ENCODE measurements at regions not wholly inside any gene's neighbourhood (a gene's known extent, or its start where the extent isn't known, plus 50 kb on each side); places are given as distances from the start of the nearest gene placed in this dataset.
"Not testable (repeated sequence)": the region's sequence is repeated elsewhere in the genome, so short reads cannot be mapped to it uniquely, and the experiment has no call there.

DNA sequence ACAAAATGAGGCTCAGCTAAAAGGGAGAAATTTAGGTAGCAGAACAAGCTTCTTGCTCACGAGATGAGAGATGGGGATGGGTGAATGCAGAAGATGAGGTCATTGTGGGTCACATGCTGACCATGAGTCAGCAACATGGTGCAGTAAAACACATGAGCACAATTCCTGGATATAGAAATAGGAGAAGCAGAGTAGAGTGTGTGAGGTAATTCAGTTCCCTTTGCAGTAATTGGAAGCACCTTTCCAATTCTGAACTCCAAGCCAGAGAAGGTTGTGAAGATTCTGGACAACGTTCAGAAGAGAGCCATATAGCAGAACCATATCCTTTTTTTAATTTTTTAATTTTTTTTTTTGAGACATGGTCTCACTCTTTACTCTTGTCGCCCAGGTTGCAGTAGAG is 62.0 kb upstream of the LMNTD1 start:
- DNase-seq, result no peak
- no peak overlapping the region for H3K4me3 ChIP-seq (ENCODE audit: insufficient read depth, low read depth, low read length)
- H3K36me3 ChIP-seq (replicated peaks; ENCODE audit: control insufficient read depth, insufficient read depth, low read length), result no peaks in the 10 kb centered on the region
- no peaks in the 10 kb centered on the region for H3K27me3 ChIP-seq (ENCODE audit: control insufficient read depth, insufficient read depth, low read length)

DNA sequence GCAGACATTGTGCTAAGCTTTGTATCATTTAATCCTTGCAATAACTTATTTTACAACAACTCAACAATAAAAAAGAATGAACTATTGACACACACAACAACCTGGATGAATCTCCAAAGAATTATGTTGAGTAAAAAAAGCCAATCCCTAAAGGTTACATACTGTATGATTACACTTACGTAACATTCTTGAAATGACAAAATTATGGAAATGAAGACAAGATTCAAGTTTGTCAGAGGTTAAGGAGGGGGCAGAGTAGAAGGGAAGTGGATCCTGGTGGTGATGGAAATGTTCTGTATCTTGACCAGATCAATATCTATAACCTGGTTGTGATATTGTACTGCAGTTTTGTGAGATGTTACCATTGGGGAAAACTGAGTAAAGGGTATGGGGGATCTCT is 63.2 kb upstream of the LMNTD1 start:
- Histone ChIP-seq H3K4me3 (ENCODE audit: insufficient read depth, low read depth, low read length) (no peak overlapping the region), H3K36me3 (replicated peaks; ENCODE audit: control insufficient read depth, insufficient read depth, low read length) (no peaks in the 10 kb centered on the region), H3K27me3 (ENCODE audit: control insufficient read depth, insufficient read depth, low read length) (no peaks in the 10 kb centered on the region)
- DNase-seq, result no peak

DNA sequence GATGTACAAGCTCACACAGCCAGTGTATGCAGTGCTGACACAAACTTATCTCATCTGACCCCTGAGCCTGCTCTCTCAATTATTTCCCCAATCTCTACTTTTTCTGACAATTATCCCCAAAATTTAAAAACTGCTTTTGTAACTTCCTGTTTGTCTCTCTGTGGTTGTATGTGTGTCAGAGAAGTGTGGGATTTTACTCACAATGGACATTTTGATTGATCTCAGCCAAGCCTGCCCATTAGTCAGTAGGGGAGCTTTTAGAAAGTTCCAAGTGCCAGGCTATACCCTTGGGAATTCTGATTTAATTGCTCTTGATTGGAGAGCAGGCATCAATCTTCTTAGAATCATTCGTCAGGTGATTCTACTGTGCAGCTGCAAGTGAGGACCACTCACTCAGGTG is 64.9 kb upstream of the LMNTD1 start:
- no peak overlapping the region for H3K4me3 ChIP-seq (ENCODE audit: insufficient read depth, low read depth, low read length)
- H3K27me3 ChIP-seq (ENCODE audit: control insufficient read depth, insufficient read depth, low read length), result no peaks in the 10 kb centered on the region
- no peak for DNase-seq
- no peaks in the 10 kb centered on the region for H3K36me3 ChIP-seq (replicated peaks; ENCODE audit: control insufficient read depth, insufficient read depth, low read length)

DNA sequence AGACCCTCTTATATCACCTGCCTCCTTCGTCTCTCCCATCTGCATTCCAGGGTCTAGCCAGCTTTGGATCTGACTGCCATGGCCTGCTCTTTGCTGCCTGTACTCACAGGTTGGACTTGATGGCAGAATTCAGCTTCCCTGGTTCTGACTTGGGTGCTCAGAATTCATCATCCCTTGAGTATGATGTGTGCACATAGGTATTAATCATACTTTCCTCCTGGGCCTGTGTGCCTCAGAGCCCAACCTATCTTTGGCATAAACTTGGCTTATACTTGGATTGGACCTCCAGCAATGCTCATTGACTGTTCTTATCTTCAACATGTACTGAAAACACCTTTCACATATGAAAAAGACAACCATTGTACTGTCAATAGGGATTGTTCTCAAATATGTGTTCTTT is 70.7 kb upstream of the LMNTD1 start:
- DNase-seq, result no peak
- H3K36me3 ChIP-seq (replicated peaks; ENCODE audit: control insufficient read depth, insufficient read depth, low read length), result no peaks in the 10 kb centered on the region
- no peaks in the 10 kb centered on the region for H3K27me3 ChIP-seq (ENCODE audit: control insufficient read depth, insufficient read depth, low read length)
- no peak overlapping the region for H3K4me3 ChIP-seq (ENCODE audit: insufficient read depth, low read depth, low read length)

DNA sequence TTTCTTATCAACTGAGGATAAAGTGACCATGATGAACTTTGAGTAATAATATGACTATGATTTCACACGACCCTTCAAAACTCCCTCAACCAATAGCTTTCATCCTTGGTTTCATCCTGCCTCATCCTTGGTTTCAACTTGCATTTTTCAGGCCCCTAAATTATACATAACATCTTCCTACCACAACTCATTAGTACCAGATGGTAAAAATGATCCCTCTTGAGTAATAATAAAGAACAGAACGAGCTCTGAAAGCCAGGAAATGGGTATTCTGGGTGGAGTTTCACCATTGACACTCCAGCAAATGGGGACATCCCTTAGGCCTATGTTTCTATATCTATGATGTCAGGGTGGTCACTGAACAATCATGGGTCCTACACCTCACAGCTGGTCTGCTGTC is 72.1 kb upstream of the LMNTD1 start:
- H3K36me3 ChIP-seq (replicated peaks; ENCODE audit: control insufficient read depth, insufficient read depth, low read length), result no peaks in the 10 kb centered on the region
- H3K4me3 ChIP-seq (ENCODE audit: insufficient read depth, low read depth, low read length), result no peak overlapping the region
- DNase-seq, result no peak
- no peaks in the 10 kb centered on the region for H3K27me3 ChIP-seq (ENCODE audit: control insufficient read depth, insufficient read depth, low read length)

DNA sequence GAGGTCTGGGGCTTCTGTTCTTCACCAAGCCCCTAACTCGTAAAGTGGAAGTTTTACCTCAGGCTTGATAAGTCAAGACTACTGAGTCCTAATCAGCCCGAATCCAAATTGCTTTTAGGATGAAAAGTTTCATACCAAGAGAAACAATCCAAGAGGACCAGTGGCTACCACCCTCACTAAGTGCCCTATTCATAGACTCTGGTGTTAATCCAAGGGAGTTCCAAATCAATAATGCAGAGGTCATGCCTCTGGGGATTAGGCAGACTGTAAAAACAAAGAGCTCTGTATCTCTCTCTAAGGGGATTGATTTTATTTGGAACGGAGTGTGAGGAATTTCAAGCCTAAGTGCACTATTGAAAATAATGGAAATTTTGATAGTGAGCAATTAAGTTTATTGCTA is 76.3 kb upstream of the LMNTD1 start:
- no peak overlapping the region for H3K4me3 ChIP-seq (ENCODE audit: insufficient read depth, low read depth, low read length)
- no peaks in the 10 kb centered on the region for H3K27me3 ChIP-seq (ENCODE audit: control insufficient read depth, insufficient read depth, low read length)
- no peak for DNase-seq

DNA sequence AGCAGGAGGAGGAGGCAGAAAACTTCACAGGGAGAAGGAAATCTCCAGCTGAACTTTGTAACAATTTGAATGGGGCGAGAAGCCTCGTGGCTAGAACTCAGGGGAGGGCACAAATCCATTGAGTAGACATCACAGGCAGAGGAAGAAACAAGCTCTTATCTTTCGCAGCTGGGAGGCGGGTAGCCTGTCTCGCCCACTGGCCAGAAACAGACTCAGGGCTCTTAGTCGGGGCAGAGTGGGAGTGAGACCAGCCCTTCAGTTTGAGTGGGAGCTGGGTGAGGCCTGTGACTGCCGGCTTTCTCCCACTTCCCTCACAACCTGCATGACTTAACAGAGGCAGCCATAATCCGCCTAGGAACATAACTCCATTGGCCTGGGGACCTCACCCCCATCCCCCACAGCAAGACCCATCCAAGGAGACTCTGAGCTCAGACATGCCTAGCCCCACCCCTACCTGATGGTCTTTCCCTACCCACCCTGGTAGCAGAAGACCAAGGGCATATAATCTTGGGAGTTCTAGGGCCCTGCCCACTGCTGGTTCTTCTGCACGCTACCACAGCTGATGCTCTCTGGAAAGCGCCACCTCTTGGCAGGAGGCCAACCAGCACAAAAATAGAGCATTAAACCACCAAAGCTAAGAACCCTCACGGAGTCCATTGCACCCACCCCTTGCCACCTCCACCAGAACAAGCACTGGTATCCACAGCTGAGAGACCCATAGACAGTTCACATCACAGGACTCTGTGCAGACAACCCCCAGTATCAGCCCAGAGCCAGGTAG is 77.8 kb upstream of the LMNTD1 start:
- not testable (repeated sequence) for H3K36me3 ChIP-seq (replicated peaks; ENCODE audit: control insufficient read depth, insufficient read depth, low read length); H3K27me3 ChIP-seq (ENCODE audit: control insufficient read depth, insufficient read depth, low read length); DNase-seq; H3K4me3 ChIP-seq (ENCODE audit: insufficient read depth, low read depth, low read length)

More for the DNA sequence above, 76.3 kb upstream of the LMNTD1 start:
- H3K36me3 ChIP-seq (replicated peaks; ENCODE audit: control insufficient read depth, insufficient read depth, low read length), result no peaks in the 10 kb centered on the region

DNA sequence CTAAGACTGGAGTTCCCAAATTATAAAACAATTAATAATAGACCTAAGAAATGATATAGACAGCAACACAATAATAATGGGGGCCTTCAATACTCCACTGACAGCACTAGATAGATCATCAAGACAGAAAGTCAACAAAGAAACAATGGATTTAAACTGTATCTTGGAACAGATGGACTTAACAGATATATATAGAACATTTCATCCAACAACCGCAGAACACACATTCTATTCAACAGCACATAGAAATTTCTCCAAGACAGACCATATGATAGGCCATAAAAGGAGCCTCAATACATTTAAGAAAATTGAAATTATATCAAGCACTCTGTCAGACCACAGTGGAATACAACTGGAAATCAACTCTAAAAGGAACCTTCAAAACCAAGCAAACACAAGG is 80.1 kb upstream of the LMNTD1 start:
- H3K36me3 ChIP-seq (replicated peaks; ENCODE audit: control insufficient read depth, insufficient read depth, low read length); DNase-seq; H3K4me3 ChIP-seq (ENCODE audit: insufficient read depth, low read depth, low read length); H3K27me3 ChIP-seq (ENCODE audit: control insufficient read depth, insufficient read depth, low read length): not testable (repeated sequence)

DNA sequence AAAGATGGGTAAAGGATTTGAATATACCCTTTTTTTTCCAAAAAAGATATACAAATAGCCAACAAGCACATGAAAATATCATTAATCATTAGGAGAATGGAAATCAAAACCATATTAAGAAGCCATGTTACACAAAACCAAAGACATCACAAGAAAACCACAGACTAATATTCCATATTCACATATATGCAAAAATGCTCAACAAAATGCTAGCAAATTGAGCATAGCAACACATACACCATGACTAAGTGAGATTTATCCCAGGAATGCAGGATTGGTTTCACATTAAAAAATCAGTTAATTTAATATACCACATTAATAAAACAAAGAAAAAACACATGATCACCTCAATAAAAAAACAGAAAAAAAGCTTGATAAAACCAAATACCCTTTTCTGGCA is 84.7 kb upstream of the LMNTD1 start:
- Histone ChIP-seq H3K27me3 (ENCODE audit: control insufficient read depth, insufficient read depth, low read length) (no peaks in the 10 kb centered on the region), H3K4me3 (ENCODE audit: insufficient read depth, low read depth, low read length) (no peak overlapping the region), H3K36me3 (replicated peaks; ENCODE audit: control insufficient read depth, insufficient read depth, low read length) (no peaks in the 10 kb centered on the region)
- DNase-seq, result no peak

DNA sequence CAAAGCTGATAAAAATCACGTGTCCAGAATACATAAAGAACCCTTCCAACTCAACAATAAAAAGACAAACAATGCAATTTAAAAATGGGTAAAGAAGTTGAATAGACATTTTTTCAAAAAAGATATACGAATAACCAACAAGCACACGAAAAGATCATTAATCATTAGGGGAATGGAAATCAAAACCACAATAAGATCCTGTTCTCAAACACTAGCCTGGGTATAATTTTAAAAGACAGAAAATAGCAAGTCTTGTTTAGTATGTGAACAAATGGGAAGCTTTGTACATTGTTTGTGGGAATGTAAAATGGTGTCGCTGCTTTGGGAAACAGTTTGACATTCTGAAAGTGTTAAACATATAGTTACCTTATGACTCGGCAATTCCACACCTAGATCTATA is 86.3 kb upstream of the LMNTD1 start:
- H3K4me3 ChIP-seq (ENCODE audit: insufficient read depth, low read depth, low read length), result no peak overlapping the region
- H3K36me3 ChIP-seq (replicated peaks; ENCODE audit: control insufficient read depth, insufficient read depth, low read length), result no peaks in the 10 kb centered on the region
- H3K27me3 ChIP-seq (ENCODE audit: control insufficient read depth, insufficient read depth, low read length), result no peaks in the 10 kb centered on the region
- no peak for DNase-seq

DNA sequence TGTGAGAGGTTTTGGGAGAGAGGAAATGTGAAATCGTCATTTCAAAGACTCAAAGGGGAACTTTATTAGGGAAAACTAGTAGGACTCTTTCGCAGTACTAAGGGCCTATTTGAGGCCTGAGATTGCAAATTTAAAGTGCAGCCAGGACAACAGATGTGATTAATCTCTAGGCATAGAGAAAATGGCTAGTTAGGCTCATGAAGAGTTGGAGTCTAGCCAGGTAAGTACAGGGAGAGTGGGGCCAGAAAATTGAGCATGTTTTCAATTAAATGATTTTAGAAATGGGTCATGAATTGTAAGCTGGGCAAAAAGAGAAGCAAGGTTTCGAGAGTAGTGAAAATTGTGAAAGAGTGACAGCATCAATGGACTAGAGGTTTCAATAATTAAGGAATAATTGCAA is 91.9 kb upstream of the LMNTD1 start:
- Histone ChIP-seq H3K36me3 (replicated peaks; ENCODE audit: control insufficient read depth, insufficient read depth, low read length) (no peaks in the 10 kb centered on the region), H3K27me3 (ENCODE audit: control insufficient read depth, insufficient read depth, low read length) (no peaks in the 10 kb centered on the region), H3K4me3 (ENCODE audit: insufficient read depth, low read depth, low read length) (no peak overlapping the region)
- no peak for DNase-seq

DNA sequence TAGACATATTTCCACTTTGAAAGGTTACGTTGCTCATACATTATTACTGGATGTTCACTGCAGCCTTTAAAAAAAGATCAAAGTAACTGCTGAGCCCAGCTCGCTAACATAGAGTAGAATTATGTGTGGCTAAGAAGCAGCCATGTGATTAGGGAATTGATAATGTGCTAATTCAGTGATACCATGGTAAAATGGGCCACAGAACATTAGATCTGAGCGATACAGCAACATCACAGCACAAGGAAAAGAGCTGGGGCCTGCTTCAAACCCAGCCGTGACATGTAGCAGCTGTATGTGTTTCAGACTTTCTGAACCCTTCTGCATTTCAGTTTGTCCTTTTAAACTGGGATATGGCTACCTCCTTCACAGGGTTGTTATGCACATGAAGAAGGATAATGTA is 92.3 kb upstream of the LMNTD1 start:
- Histone ChIP-seq H3K36me3 (replicated peaks; ENCODE audit: control insufficient read depth, insufficient read depth, low read length) (no peaks in the 10 kb centered on the region), H3K4me3 (ENCODE audit: insufficient read depth, low read depth, low read length) (no peak overlapping the region), H3K27me3 (ENCODE audit: control insufficient read depth, insufficient read depth, low read length) (no peaks in the 10 kb centered on the region)
- no peak for DNase-seq

DNA sequence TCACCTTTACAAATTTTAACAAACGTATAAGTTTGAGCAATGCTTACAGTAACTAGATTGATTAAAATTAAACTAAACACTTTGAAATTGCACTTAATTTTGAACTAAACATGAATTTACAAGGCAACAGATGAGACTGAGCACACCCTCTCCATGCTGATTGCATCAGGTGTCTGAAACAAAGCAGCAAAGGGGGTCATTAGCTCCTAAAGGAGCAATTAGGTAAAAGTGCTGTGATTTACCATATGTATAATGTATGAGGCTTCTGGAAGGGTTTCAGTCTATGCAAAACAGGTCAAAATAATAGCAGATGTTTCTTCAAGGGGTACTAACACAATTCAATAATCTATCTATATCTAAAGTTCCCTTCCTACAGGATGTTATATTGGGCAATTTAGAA is 98.8 kb upstream of the LMNTD1 start:
- Histone ChIP-seq H3K27me3 (ENCODE audit: control insufficient read depth, insufficient read depth, low read length) (no peaks in the 10 kb centered on the region), H3K4me3 (ENCODE audit: insufficient read depth, low read depth, low read length) (no peak overlapping the region), H3K36me3 (replicated peaks; ENCODE audit: control insufficient read depth, insufficient read depth, low read length) (no peaks in the 10 kb centered on the region)
- DNase-seq, result no peak

DNA sequence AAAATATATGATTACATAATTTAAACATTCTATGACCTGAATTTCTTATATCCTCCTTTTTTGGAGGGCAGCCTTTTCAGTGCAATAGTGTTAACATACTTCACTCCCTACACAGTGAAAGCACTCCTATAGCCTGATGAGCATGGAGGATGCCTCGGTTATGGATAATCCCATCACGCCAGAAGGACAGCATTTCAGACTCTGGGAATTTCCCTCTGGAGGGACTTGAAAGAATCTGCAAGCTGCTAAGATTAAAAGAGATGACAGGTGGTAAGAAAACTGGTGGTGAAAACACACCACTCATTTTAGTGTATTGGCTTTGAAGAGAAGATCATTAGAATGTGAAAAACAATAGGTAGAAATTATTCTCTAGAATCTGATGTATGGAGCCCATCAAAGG is 99.3 kb upstream of the LMNTD1 start:
- no peak for DNase-seq
- H3K4me3 ChIP-seq (ENCODE audit: insufficient read depth, low read depth, low read length), result no peak overlapping the region
- H3K36me3 ChIP-seq (replicated peaks; ENCODE audit: control insufficient read depth, insufficient read depth, low read length), result no peaks in the 10 kb centered on the region
- no peaks in the 10 kb centered on the region for H3K27me3 ChIP-seq (ENCODE audit: control insufficient read depth, insufficient read depth, low read length)

DNA sequence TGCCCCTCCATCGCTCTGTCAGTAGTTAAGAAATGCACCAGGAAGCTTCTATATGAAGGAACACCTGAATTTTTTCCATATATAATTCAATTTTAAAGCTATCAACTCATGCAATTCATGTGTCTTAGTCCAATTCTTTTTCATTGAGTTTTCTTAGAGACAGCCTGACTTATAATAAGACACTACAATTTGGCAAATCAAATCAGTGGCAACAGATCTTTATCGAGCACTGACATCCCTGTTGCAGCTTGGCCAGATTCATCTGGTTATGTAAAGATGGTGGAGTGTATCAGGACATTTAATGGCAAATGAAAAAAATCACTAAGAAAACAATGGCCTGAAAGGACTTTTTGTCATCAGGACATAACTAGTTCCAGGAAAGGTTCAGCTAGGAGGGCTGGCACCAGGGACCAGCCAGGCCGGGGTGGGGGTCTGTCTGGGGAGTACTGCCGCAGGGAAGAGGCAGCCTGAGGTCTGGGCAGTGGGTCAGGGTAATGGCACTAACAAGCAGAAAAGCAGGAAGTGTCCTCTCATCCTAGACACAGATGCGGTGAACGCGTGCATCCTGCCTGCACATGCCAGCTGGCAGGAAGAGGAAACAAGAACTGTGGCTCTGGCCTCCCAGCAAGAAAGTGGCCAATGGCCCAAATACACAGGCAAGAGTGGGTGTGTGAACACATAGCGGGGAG is 100.5 kb upstream of the LMNTD1 start:
- no peaks in the 10 kb centered on the region for H3K36me3 ChIP-seq (replicated peaks; ENCODE audit: control insufficient read depth, insufficient read depth, low read length)

More for the DNA sequence above, 100.5 kb upstream of the LMNTD1 start:
- Histone ChIP-seq H3K27me3 (ENCODE audit: control insufficient read depth, insufficient read depth, low read length) (no peaks in the 10 kb centered on the region), H3K4me3 (ENCODE audit: insufficient read depth, low read depth, low read length) (no peak overlapping the region)
- DNase-seq, result no peak

All from H7 (cell line).